HG03103 (cell line): ENCODE measurements at regions not wholly inside any gene's neighbourhood (a gene's known extent, or its start where the extent isn't known, plus 50 kb on each side); places are given as distances from the start of the nearest gene placed in this dataset.

Experiments used
- ATAC-seq: cut with Tn5 transposase; IDR thresholded peaks from one replicate; pipeline ENCODE4 v1.9.1; 2021; ENCODE audit warnings: low read depth; ENCODE audit not compliant: unreplicated experiment

DNA sequence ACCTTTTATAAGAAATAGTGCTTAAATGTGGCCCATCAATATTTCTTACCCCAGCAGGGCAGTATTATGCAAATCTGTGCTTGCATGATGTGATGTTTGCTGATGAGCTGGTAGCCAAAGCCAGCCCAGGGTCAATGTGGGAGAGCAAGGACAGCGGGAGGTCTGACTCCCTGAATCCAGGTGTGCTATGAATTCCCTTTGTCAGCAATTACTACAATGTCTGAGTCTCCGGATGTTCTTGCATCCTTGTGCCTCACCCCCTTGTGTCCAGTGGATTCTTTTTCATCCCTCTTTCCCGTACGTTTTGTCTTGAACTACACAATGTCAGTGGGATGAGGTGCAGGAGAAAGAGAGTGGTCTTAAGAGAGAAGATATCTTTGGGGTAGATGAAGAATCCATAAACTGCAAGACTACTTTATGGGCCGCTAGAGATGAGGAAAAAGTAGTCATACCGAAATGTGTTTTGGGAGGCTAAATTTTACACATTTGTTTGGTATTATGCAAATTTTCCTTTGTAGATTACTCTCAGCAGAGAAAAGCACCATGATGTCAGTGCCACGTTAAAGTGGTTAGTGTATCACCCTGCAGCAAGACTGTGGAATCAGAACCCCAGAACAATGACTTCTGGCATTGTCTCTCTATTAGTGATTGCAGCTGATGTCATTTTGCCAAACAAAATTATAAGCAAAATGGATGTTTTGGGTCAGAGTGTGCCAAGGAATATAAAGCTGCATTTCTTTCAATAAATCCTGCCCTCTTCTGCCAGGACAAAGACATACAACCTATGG, 53.5 kb upstream of the TSHZ3 start:
- no peak for ATAC-seq

DNA sequence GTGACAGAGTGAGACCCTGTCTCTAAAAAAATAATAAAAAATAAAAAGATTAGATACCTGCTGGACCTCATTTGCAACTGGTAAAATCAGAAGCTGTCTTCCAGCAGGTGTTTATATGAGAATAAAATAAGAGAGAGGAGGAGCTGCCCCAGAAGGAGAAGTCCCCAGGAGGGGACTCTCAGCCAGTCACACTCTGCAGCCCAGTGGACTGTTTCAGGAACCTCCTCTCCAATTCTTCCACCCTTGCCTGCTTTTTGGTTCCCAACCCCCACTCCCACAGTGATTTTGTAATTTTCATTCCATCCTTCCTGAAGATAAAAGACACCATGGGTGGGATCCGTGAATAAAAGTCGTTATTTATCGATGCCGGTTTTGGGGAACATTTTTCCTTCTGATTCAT, 56.9 kb upstream of the TSHZ3 start:
- ATAC-seq = no peak

DNA sequence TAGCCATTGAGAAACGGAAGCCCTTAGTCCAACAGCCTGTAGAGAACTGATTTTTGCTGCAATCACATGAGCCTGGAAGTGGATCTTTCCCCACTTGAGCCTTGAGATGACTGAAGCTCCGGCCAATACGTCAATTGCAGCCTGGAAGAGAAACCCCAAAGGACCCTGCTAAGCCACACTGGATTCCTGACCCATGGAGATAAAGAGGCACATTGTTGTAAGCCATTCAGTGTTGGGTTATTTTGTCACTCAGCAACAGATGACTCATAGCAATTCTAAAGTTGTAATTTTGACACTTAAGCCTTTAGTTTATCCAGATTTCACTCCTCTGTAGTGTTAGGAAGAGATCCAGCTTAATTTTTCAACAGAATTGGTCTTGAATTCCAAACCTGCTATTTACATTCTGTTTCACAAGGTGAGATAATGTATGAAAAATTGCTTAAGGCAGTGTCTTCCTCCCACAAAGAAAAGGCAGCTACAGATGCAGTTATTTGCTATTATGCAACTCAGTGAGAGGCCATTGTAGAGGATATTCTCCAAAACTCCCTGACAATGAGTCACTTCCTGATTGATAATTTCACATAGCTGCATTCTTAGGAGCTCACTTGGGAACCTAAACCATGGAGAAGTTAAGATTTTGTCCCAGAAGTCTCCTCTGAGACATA, 59.4 kb upstream of the TSHZ3 start:
- ATAC-seq = no peak

- no peak for ATAC-seq
These were observed 64.1 kb upstream of the TSHZ3 start for GRCh38 chr19:31413353-31413752.

GRCh38 chr19:31415322-31415721, 66.1 kb upstream of the TSHZ3 start:
- ATAC-seq = no peak

GRCh38 chr19:31416548-31416947, 67.3 kb upstream of the TSHZ3 start:
- ATAC-seq = no peak

DNA sequence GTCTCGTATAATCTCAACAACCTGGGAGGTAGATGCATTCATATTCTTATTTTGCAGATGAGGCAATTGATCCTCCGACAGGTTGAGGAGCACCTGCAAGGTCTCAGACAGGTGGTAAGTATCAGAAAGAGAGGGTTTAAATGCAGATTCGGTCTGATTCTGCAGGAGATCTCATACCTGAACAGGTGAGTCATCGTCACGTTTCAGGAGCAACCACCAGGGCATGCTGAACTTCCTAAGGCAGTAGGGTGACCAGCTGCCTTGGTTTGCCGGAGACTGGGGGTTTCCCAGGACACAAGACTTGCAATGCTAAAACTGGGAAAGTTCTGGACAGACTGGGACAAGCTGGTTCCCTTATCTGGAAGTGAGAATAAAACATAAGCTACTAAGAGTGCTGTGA, 68.8 kb upstream of the TSHZ3 start:
- ATAC-seq = no peak

DNA sequence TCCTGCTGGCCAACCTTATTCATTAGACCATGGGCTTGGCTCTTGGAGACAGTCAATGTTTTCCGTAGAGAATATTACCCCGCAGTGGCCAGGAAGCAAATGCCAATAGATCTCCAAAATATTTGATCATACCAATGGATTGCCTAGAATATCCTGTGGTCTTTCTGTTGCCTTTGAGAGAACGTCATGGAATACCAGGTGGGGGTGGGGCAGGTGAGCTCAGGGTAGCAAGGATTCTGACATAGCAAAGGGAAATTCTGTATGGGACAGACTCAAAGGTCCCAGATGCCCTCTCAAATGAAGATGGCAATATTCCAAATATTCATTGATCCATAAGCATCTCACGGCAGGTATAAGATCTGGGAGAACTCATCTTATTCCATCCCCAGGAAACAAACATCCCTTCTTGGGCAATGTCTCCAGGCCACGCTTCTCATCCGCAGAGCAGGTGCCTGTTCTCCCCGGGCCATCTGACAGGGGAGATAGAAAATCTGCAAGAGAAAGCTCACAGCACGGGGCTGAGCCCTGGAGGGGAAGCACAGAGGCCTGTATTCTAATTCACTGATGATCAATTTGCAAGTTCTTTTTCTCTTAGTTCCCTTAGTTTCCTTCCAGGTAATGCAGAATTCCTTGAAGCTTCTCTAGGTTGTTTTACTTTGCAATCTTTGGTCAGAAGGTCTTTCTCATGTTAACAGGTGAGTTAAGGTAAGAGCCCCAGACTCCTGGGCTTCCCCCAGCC, 69.6 kb upstream of the TSHZ3 start:
- ATAC-seq = no peak

DNA sequence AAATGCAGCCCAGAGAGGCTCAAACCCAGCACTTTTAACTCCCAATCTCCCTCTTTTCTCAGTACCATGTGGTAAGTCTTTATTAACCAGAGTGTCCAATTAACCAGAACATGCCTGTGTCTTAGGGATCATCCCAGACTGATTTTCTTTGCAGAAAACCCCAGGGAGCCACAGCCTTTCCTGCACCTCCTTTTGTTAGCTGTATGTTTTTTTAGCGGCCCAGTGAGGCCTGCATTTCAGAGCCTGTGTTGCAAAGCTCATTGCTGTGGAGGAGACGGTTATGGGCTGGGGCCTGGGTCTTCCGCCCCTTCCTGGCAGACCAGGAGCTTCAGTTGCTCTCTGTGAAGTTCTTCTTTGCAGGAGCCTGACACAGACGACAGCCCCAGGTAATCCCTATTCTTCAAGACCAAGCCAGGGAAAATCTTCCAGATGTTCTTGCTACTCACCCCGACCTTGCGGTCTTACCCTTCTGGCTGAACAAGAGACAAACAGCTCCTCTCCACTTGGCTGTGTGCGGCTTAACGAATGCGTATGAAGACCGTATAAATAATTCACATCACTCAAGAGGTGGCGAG, 70.7 kb upstream of the TSHZ3 start:
- ATAC-seq = no peak

DNA sequence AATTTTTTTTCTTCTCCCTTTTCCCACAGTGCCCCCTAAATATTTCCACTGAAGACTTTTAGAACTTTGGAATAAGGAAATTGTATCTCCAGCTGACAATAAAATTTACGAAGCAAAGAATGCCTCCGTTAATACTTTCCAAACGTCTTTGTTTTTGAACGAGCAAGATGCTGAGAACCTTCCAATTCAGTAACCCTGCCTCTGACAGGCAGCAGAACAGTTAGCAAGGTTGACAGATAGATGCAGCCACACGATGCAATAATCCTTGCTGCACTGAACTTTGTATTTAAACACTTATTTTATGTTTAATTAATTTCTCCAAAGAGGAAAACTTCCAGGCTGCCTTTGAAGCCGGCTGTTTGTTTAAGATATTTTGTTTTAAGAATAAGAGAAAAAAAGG, 71.8 kb upstream of the TSHZ3 start:
- ATAC-seq = no peak

DNA sequence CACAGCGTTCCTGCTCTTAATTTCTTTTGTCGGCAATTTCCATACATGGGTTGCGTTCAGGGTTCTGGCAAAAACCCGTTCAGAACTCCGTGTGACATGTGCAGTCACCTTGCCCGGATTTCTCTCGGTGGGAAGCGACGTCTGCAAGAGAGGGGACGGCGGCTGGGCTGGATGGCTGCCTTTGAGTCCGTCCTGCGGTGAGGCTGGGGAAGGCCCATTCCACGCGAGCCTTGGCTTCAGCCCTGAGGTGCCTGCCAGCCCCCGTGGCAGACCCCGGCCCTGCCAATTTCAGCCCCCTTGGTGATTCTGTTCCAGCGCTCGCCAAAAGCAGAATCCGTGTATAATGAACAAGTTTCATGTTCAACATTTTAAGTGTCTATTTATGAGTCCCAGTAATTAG, 72.6 kb upstream of the TSHZ3 start:
- ATAC-seq = no peak

- no peak for ATAC-seq
These were observed 74.7 kb upstream of the TSHZ3 start for GRCh38 chr19:31423896-31424295.

GRCh38 chr19:31424861-31425620, 75.8 kb upstream of the TSHZ3 start:
- no peak for ATAC-seq

GRCh38 chr19:31427857-31428256, 78.6 kb upstream of the TSHZ3 start:
- no peak for ATAC-seq

DNA sequence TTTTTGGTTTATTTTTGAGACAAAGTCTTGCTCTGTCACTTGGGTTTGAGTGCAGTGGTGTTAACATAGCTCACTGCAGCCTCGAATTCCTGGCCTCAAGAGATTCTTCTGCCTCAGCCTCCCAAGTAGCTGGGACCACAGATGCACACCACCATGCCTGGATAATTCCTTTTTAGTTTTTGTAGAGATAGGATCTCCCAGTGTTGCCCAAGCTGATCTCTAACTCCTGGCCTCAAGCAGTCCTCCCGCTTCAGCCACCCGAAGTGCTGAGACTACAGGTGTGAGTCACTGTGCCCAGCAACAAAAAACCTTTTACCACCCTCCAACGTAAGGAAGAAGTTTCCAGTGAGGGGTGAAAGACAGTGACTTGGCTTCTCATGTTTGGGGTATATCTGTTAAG, 81.1 kb upstream of the TSHZ3 start:
- no peak for ATAC-seq

GRCh38 chr19:31432201-31432810, 83.1 kb upstream of the TSHZ3 start:
- ATAC-seq = no peak

DNA sequence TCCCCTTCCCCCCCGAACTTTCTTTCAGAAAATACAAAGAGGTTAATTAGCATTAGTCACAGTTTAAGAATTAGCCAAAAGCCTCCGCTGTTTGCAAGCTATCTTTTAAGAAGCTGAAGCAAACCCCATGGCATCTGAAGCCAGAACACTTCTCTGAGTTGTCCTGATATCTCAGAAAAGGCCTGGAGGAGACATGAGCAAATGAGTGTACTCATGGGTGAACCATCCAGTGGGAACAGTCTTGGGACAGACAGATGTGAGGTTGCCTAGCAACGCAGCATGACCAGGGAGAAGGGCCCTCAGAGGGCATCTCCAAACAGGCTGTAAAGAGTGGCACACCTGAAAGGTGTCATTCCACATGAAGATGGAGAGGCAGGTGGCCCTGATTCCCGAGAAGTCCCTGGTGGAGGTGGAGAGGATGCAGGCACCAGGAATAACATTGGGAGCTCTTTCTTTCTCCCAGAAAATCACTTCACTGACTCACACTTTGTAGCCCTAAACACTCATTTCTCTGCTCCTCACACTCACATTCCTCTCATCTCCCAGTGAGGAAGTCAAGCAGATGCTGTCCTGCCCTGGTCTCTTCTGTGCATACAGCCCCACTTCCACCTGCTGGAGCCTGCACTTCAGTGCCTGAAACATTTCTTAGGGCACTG, 87.0 kb upstream of the TSHZ3 start:
- no peak for ATAC-seq

DNA sequence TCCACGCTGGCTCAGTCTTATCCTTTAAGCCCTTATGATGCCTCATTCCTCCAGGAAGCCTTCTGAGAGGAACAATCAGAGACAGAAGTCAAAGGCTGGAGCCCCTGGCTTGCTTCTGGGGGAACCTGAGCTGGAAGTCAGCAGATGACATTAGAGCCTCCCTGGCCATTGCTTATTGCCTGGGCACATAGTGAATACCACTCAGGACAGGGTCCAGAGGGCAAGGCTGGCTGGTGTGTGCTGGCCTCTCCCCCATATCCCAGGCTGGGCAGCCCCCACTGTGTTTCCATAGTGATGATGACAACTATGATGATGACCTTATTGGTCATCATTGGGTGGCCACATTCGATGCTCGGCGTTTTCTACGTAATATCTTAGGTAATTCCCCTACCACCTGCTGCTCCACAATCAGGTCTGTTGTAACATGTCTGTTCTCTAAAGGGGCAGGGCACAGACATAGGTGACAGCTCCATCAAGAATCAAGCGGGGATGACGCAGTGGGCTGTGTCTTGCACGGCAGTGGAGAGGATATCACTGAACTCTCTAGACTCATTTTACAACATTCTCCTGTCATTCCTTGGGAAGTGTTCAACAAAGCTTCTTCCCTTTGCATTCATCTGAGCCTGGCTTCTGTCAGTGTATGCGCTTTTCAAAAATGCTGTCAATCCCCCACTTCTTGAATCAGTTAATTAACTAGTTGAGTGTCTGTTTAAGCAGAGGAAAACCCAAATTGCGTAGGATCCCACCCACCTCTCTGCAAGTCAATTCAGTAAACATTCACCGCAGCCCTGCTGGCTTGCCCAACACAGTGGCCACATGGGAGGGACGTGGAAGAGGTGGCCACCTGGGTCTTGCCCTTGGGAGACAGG, 89.4 kb upstream of the TSHZ3 start:
- ATAC-seq = no peak

DNA sequence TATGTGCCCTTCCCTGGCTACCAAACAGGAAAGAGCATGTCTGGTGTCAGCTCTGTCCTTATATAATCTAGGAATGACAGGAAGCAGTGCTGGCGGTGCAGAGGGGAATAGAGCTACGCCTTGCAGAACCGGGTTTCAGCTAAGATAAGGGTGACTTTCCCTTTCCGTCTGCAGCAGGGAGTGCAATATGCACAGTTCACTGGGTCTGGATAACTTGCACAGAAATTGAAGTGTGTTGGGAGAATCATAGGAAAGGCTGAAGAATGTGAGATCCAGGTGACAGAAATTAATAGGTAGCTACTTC, 90.0 kb upstream of the TSHZ3 start:
- no peak for ATAC-seq
